ENCODE measurements at regions not wholly inside any gene's neighbourhood (a gene's known extent, or its start where the extent isn't known, plus 50 kb on each side); places are given as distances from the start of the nearest gene placed in this dataset.

- no peak overlapping the region for H3K27ac ChIP-seq (ENCODE audit: low read depth, low read length)
- CTCF ChIA-PET (ENCODE audit: partially characterized antibody), result no interaction called here
- no peak overlapping the region for H3K23ac ChIP-seq (ENCODE audit: insufficient read length)
- H3K18ac ChIP-seq (ENCODE audit: extremely low read depth, low read length), result no peak overlapping the region
- H3K36me3 ChIP-seq (ENCODE audit: control insufficient read depth in 2 of 4, insufficient read depth in 4 of 4, low read length in 3 of 4), result no peaks in the 10 kb centered on the region
- H3K9ac ChIP-seq (replicated peaks in 1 of 4; ENCODE audit: extremely low read depth in 1 of 4, low read depth in 3 of 4, low read length in 3 of 4), result no peak overlapping the region
- H3K4ac ChIP-seq (replicated peaks; ENCODE audit: insufficient read length, low read depth, low read length), result no peak overlapping the region
- H4K91ac ChIP-seq (replicated peaks; ENCODE audit: insufficient read length, low read length), result no peak overlapping the region
- H3K23me2 ChIP-seq (ENCODE audit: low read depth, low read length), result no peaks in the 10 kb centered on the region
- H2BK5ac ChIP-seq (ENCODE audit: low read depth, low read length), result no peak overlapping the region
- H3K27me3 ChIP-seq (replicated peaks in 1 of 4; ENCODE audit: control insufficient read depth in 3 of 4, extremely low read depth in 1 of 4, insufficient read depth in 3 of 4, low read length in 3 of 4), result no peaks in the 10 kb centered on the region
- H3K4me1 ChIP-seq (replicated peaks in 1 of 4; ENCODE audit: control insufficient read depth in 3 of 4, insufficient read depth in 4 of 4, low read length in 3 of 4), result no peaks in the 10 kb centered on the region
- no peak overlapping the region for H2BK20ac ChIP-seq (ENCODE audit: low read length)
- H2AFZ ChIP-seq (ENCODE audit: low read length), result no peak overlapping the region; the same call in 1 of the 2 replicates
- H4K20me1 ChIP-seq (replicated peaks in 1 of 2; ENCODE audit: control insufficient read depth in 1 of 2, insufficient read depth in 2 of 2, low read length in 2 of 2), result peaks cover 0 to 2% of the 10 kb centered on the region in 2 experiments
- TF ChIP-seq EP300 (IDR thresholded peaks at IDR 0.05; ENCODE audit: borderline replicate concordance in 1 of 2, low read depth in 2 of 2, low read length in 2 of 2), result no peak
- TF ChIP-seq CBX8 (IDR thresholded peaks at IDR 0.05; ENCODE audit: borderline replicate concordance, low read depth, low read length), result no peak
- TF ChIP-seq ATF2 (IDR thresholded peaks at IDR 0.05; ENCODE audit: low read length), result no peak
- no peak for TF ChIP-seq POLR2AphosphoS5 (IDR thresholded peaks at IDR 0.05; ENCODE audit: low read depth, low read length)
- no peak for TF ChIP-seq NRF1 (IDR thresholded peaks at IDR 0.05; ENCODE audit: low read depth, low read length)
- no peak for TF ChIP-seq SIX5 (IDR thresholded peaks at IDR 0.05; ENCODE audit: low read depth, low read length)
- H3K79me1 ChIP-seq (ENCODE audit: low read depth, low read length), result no peaks in the 10 kb centered on the region
- no peak for FAIRE-seq
- no peak overlapping the region for H3K56ac ChIP-seq (replicated peaks; ENCODE audit: insufficient read length, low read depth, low read length)
- H2BK15ac ChIP-seq (ENCODE audit: low read length), result no peak overlapping the region
- DNase-seq (ENCODE audit: low read depth in 1 of 2, low spot score in 2 of 2), result no peak
- no peak overlapping the region for H4K5ac ChIP-seq (ENCODE audit: insufficient read length, low read depth, low read length)
- H2BK120ac ChIP-seq (replicated peaks; ENCODE audit: low read depth, low read length), result no peak overlapping the region
- H3K9me3 ChIP-seq (ENCODE audit: insufficient read depth in 2 of 2, low read depth in 1 of 2, low read length in 1 of 2), result no peaks in the 10 kb centered on the region
- H3K14ac ChIP-seq (ENCODE audit: insufficient read length), result no peak overlapping the region
- H4K8ac ChIP-seq (ENCODE audit: extremely low read depth, insufficient read depth, low read length), result no peak overlapping the region
- no peaks in the 10 kb centered on the region for H3K79me2 ChIP-seq (ENCODE audit: control insufficient read depth in 1 of 2, insufficient read depth in 2 of 2, low read length in 2 of 2)
- H2AK5ac ChIP-seq (ENCODE audit: low read depth, low read length), result no peak overlapping the region
- POLR2A ChIA-PET (ENCODE audit: partially characterized antibody), result no interaction called here
- H2BK12ac ChIP-seq (ENCODE audit: low read depth, low read length), result no peak overlapping the region
- H3K4me3 ChIP-seq (ENCODE audit: extremely low read depth in 1 of 4, insufficient read depth in 2 of 4, low read depth in 3 of 4, low read length in 4 of 4), result no peak overlapping the region
- 95% methylated on average over 6 of the region's 6 CpGs; no CpG with 5 or more reads in 1 of the 2 experiments for WGBS, 2 experiments (ENCODE audit: extremely low coverage in 1 of 2, insufficient coverage in 1 of 2, insufficient read length in 1 of 2, insufficient replicate concordance in 2 of 2, low coverage in 1 of 2, low lambda C conversion rate in 2 of 2, missing lambda C conversion rate in 1 of 2)
- no peak overlapping the region for H3K4me2 ChIP-seq (ENCODE audit: insufficient read depth in 1 of 2, low read depth in 2 of 2, low read length in 2 of 2)
These were observed 133.2 kb downstream of the GDAP2 start for GRCh38 chr1:117796226-117796625.

Measured in H1 (cell line).